ENCODE measurements at regions not wholly inside any gene's neighbourhood (a gene's known extent, or its start where the extent isn't known, plus 50 kb on each side); places are given as distances from the start of the nearest gene placed in this dataset.
A peak's percentile ranks its signal among the peaks of the same experiment; 100 is the strongest.

- H3K9ac ChIP-seq (ENCODE audit: low read length) = no peak overlapping the region
- no peaks in the 10 kb centered on the region for H3K4me1 ChIP-seq (ENCODE audit: control insufficient read depth in 1 of 2, insufficient read depth in 2 of 2, low read length in 2 of 2)
- no peaks in the 10 kb centered on the region for H3K36me3 ChIP-seq (ENCODE audit: control insufficient read depth in 1 of 2, insufficient read depth in 2 of 2, low read length in 2 of 2)
- H3K27me3 ChIP-seq (ENCODE audit: insufficient read depth, low read length) = 0 out of 2 replicates have a peak, but pooled peaks cover 5% of the 10 kb centered on the region
- no peak overlapping the region for H2AFZ ChIP-seq (ENCODE audit: low read depth, low read length, poor library complexity, severe bottlenecking)
- RAD21 ChIA-PET (ENCODE audit: low non-redundant PET in 1 of 2, low total read pairs in 2 of 2, uncharacterized antibody in 2 of 2, unreplicated experiment in 2 of 2) = no interaction called here
- ATAC-seq (no peak), DNase-seq (ENCODE audit: low read depth, low spot score) (no peak)
- H3K4me2 ChIP-seq (ENCODE audit: low read length) = no peak overlapping the region
- no peaks in the 10 kb centered on the region for H3K9me2 ChIP-seq (ENCODE audit: insufficient read depth)
- CTCF ChIA-PET = no interaction called here
- H3K79me2 ChIP-seq (ENCODE audit: insufficient read depth, low read length) = no peaks in the 10 kb centered on the region
- BruUV-seq (replicated peaks) = no TSS peak
- no peaks in the 10 kb centered on the region for H3K9me3 ChIP-seq (ENCODE audit: control insufficient read depth in 1 of 2, insufficient read depth in 1 of 2, low read depth in 1 of 2, low read length in 2 of 2)
- TF ChIP-seq SIN3A (IDR thresholded peaks at IDR 0.05; ENCODE audit: low read depth) = no peak
- peak; percentile 7; the same call in 1 of the 2 replicates for TF ChIP-seq RAD21 (IDR thresholded peaks at IDR 0.05; ENCODE audit: low read depth)
- intact Hi-C loops (cut with micrococcal nuclease) = no loop called here
- H4K20me1 ChIP-seq (ENCODE audit: insufficient read depth) = no peaks in the 10 kb centered on the region
- no peak overlapping the region for H3K4me3 ChIP-seq (replicated peaks in 1 of 2; ENCODE audit: low read depth in 1 of 2, low read length in 2 of 2)
- POLR2A ChIA-PET = no interaction called here
- no peak overlapping the region for H3K27ac ChIP-seq (ENCODE audit: low read depth, low read length)
These were observed 142.3 kb downstream of the XPNPEP1 start for GRCh38 chr10:109780997-109781396.

- Histone ChIP-seq H4K20me1 (ENCODE audit: insufficient read depth) (no peaks in the 10 kb centered on the region), H3K4me3 (replicated peaks in 1 of 2; ENCODE audit: low read depth in 1 of 2, low read length in 2 of 2) (no peak overlapping the region), H3K9ac (ENCODE audit: low read length) (no peak overlapping the region), H3K4me1 (ENCODE audit: control insufficient read depth in 1 of 2, insufficient read depth in 2 of 2, low read length in 2 of 2) (no peaks in the 10 kb centered on the region), H3K9me3 (ENCODE audit: control insufficient read depth in 1 of 2, insufficient read depth in 1 of 2, low read depth in 1 of 2, low read length in 2 of 2) (no peaks in the 10 kb centered on the region), H2AFZ (ENCODE audit: low read depth, low read length, poor library complexity, severe bottlenecking) (no peak overlapping the region), H3K79me2 (ENCODE audit: insufficient read depth, low read length) (no peaks in the 10 kb centered on the region), H3K27me3 (ENCODE audit: insufficient read depth, low read length) (0 out of 2 replicates have a peak, but pooled peaks cover 5% of the 10 kb centered on the region), H3K9me2 (ENCODE audit: insufficient read depth) (no peaks in the 10 kb centered on the region), H3K36me3 (ENCODE audit: control insufficient read depth in 1 of 2, insufficient read depth in 2 of 2, low read length in 2 of 2) (no peaks in the 10 kb centered on the region), H3K27ac (ENCODE audit: low read depth, low read length) (no peak overlapping the region), H3K4me2 (ENCODE audit: low read length) (no peak overlapping the region)
- ATAC-seq = no peak
- CTCF ChIA-PET = no interaction called here
- no peak for DNase-seq (ENCODE audit: low read depth, low spot score)
- BruUV-seq (replicated peaks) = no TSS peak
- intact Hi-C loops (cut with micrococcal nuclease) = no loop called here
- TF ChIP-seq SP1 (IDR thresholded peaks at IDR 0.05; ENCODE audit: low read depth) = no peak
- no peak for TF ChIP-seq CBX3 (IDR thresholded peaks at IDR 0.05; ENCODE audit: low read depth)
- TF ChIP-seq EZH2 (IDR thresholded peaks at IDR 0.05) = no peak
- TF ChIP-seq CEBPB (IDR thresholded peaks at IDR 0.05; ENCODE audit: low read depth) = no peak
- no peak for TF ChIP-seq TCF7L2 (IDR thresholded peaks at IDR 0.05; ENCODE audit: borderline replicate concordance, extremely low read depth, insufficient read depth, insufficient read length)
- TF ChIP-seq EGR1 (IDR thresholded peaks at IDR 0.05; ENCODE audit: low read depth) = no peak
- no peak for TF ChIP-seq FOSL1 (IDR thresholded peaks at IDR 0.05; ENCODE audit: low read depth)
- no peak for TF ChIP-seq ZFX (IDR thresholded peaks at IDR 0.05)
- TF ChIP-seq, protein P1, sequence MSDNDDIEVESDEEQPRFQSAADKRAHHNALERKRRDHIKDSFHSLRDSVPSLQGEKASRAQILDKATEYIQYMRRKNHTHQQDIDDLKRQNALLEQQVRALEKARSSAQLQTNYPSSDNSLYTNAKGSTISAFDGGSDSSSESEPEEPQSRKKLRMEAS (IDR thresholded peaks at IDR 0.05) = no peak
- no peak for TF ChIP-seq SRF (IDR thresholded peaks at IDR 0.05; ENCODE audit: low read depth)
- TF ChIP-seq EZH2phosphoT487 (IDR thresholded peaks at IDR 0.05; ENCODE audit: borderline replicate concordance) = no peak
- POLR2A ChIA-PET = no interaction called here
- RAD21 ChIA-PET (ENCODE audit: low non-redundant PET in 1 of 2, low total read pairs in 2 of 2, uncharacterized antibody in 2 of 2, unreplicated experiment in 2 of 2) = no interaction called here
These were observed 144.3 kb downstream of the XPNPEP1 start for GRCh38 chr10:109778993-109779392.

Measured in HCT116 (cell line).